Mesothelial cell of epicardium (in vitro differentiated cells): ENCODE measurements at regions not wholly inside any gene's neighbourhood (a gene's known extent, or its start where the extent isn't known, plus 50 kb on each side); places are given as distances from the start of the nearest gene placed in this dataset.

Experiments
- DNase-seq, 2 experiments: peaks; one replicate each; pipeline ENCODE4 v3.0.0; 2021; ENCODE audit warnings: low spot score in 2 of 2; ENCODE audit not compliant: unreplicated experiment in 2 of 2
- H3K27ac Mint-ChIP-seq: 2 replicates; pipeline ENCODE4 v1.8.0; 2021; ENCODE audit warnings: mixed read lengths
- H3K27me3 Mint-ChIP-seq: 2 replicates; pipeline ENCODE4 v1.8.0; 2021; ENCODE audit warnings: low read depth, mixed read lengths
- H3K36me3 Mint-ChIP-seq: 2 replicates; pipeline ENCODE4 v1.8.0; 2021; ENCODE audit warnings: mixed read lengths
- H3K4me1 Mint-ChIP-seq: 2 replicates; pipeline ENCODE4 v1.8.0; 2021; ENCODE audit warnings: mixed read lengths
- H3K4me3 Mint-ChIP-seq: 2 replicates; pipeline ENCODE4 v1.8.0; 2021; ENCODE audit warnings: mild to moderate bottlenecking, moderate library complexity, mixed read lengths
- H3K9me3 Mint-ChIP-seq: 2 replicates; pipeline ENCODE4 v1.8.0; 2021; ENCODE audit warnings: mixed read lengths
- TF ChIP-seq, protein P1 (sequence below): fragments of 200-600 bp; sonication (generic); IDR thresholded peaks from one replicate; pipeline ENCODE4 v1.5.0; 2021; ENCODE audit warnings: antibody characterized with exemption; ENCODE audit not compliant: unreplicated experiment

GRCh38 chr5:171702135-171702770 is 83.4 kb upstream of the SMIM23 start:
- H3K27ac Mint-ChIP-seq, result peak overlapping the region; percentile 28
- H3K4me3 Mint-ChIP-seq, result no peak overlapping the region
- TF ChIP-seq, protein P1, sequence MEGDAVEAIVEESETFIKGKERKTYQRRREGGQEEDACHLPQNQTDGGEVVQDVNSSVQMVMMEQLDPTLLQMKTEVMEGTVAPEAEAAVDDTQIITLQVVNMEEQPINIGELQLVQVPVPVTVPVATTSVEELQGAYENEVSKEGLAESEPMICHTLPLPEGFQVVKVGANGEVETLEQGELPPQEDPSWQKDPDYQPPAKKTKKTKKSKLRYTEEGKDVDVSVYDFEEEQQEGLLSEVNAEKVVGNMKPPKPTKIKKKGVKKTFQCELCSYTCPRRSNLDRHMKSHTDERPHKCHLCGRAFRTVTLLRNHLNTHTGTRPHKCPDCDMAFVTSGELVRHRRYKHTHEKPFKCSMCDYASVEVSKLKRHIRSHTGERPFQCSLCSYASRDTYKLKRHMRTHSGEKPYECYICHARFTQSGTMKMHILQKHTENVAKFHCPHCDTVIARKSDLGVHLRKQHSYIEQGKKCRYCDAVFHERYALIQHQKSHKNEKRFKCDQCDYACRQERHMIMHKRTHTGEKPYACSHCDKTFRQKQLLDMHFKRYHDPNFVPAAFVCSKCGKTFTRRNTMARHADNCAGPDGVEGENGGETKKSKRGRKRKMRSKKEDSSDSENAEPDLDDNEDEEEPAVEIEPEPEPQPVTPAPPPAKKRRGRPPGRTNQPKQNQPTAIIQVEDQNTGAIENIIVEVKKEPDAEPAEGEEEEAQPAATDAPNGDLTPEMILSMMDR, result no peak
- no peaks in the 10 kb centered on the region for H3K36me3 Mint-ChIP-seq
- H3K9me3 Mint-ChIP-seq, result no peaks in the 10 kb centered on the region
- DNase-seq, result no peak
- peaks cover 24% of the 10 kb centered on the region for H3K4me1 Mint-ChIP-seq
- H3K27me3 Mint-ChIP-seq, result peaks cover 3% of the 10 kb centered on the region

- TF ChIP-seq, protein P1, result no peak
Observed at GRCh38 chr5:171703146-171703545, 82.5 kb upstream of the SMIM23 start.

DNA sequence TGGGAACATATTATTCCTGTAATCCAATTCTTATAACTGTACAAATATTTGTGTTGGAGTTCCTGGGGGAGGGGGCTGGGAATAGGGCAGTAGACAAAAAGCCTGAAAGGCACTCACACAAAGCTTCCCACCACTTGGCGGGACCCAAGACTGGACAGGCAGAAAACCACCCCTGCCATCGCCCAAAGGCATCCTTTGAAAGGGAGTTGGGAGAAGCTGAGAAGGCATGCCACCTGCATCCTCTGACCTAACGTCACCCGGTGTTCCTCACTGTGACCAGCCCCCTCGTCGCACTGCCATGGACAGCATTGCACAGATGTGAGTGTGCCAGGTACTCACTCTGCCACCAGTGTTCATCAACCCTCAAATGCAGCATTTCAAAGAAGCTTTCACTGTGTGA is 80.6 kb upstream of the SMIM23 start:
- TF ChIP-seq, protein P1, result no peak
- peaks cover 3% of the 10 kb centered on the region for H3K27me3 Mint-ChIP-seq
- no peak for DNase-seq
- H3K4me1 Mint-ChIP-seq, result peaks cover 22% of the 10 kb centered on the region
- no peaks in the 10 kb centered on the region for H3K9me3 Mint-ChIP-seq
- H3K36me3 Mint-ChIP-seq, result no peaks in the 10 kb centered on the region
- no peak overlapping the region for H3K4me3 Mint-ChIP-seq
- H3K27ac Mint-ChIP-seq, result no peak overlapping the region

More at GRCh38 chr5:171703146-171703545, 82.5 kb upstream of the SMIM23 start:
- peaks cover 3% of the 10 kb centered on the region for H3K27me3 Mint-ChIP-seq
- DNase-seq, result no peak
- H3K27ac Mint-ChIP-seq, result no peak overlapping the region
- no peak overlapping the region for H3K4me3 Mint-ChIP-seq
- H3K36me3 Mint-ChIP-seq, result no peaks in the 10 kb centered on the region
- H3K9me3 Mint-ChIP-seq, result no peaks in the 10 kb centered on the region
- H3K4me1 Mint-ChIP-seq, result peaks cover 24% of the 10 kb centered on the region

GRCh38 chr5:171705830-171706468 is 79.7 kb upstream of the SMIM23 start:
- DNase-seq, result peak in 1 of 2 experiments; percentile 6
- H3K9me3 Mint-ChIP-seq, result no peaks in the 10 kb centered on the region
- H3K36me3 Mint-ChIP-seq, result no peaks in the 10 kb centered on the region
- H3K27me3 Mint-ChIP-seq, result peaks cover 3% of the 10 kb centered on the region
- TF ChIP-seq, protein P1, result no peak
- peaks cover 13% of the 10 kb centered on the region for H3K4me1 Mint-ChIP-seq
- no peak overlapping the region for H3K4me3 Mint-ChIP-seq
- no peak overlapping the region for H3K27ac Mint-ChIP-seq

DNA sequence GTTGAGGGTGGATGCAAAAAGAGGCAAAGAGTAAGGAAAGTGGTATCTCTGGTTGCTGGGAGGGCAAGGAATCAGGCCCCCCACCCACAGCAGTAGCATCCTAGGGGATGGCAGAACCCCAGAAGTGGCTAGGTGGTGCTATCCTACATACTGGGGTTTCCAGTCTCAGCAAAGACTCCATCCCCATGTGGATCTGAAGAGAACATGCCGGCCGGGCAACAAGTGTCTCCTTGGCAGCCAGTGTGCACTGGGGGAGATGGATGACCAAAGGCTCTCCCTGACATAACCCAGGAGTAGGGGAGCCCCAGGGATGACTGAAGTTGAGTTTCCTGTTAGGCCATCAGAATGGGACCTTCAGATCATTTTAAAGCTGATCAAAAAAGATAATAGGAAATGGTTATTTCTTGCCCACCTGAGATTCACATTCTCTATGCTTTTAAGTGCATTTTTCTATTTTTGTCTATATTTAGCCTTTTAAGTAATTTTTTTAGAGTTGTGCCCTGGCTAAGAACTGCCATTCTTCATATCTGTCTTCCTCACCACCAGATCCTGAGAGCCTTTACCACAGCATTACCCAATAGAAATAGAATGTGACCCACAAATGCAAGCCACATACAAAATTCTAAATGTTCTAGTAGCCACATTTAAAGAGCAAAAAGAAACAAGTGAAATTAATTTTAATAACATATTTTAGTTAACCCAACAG is 78.7 kb upstream of the SMIM23 start:
- Mint-ChIP-seq H3K36me3 (no peaks in the 10 kb centered on the region), H3K4me3 (no peak overlapping the region), H3K27me3 (peaks cover 3% of the 10 kb centered on the region), H3K27ac (no peak overlapping the region), H3K9me3 (no peaks in the 10 kb centered on the region), H3K4me1 (peaks cover 4% of the 10 kb centered on the region)
- TF ChIP-seq, protein P1, result no peak
- no peak for DNase-seq
